HG03064 (cell line): ENCODE measurements at regions not wholly inside any gene's neighbourhood (a gene's known extent, or its start where the extent isn't known, plus 50 kb on each side); places are given as distances from the start of the nearest gene placed in this dataset.

Source experiments
- ATAC-seq: cut with Tn5 transposase; IDR thresholded peaks from one replicate; pipeline ENCODE4 v1.9.1; 2021; ENCODE audit warnings: low read depth; ENCODE audit not compliant: unreplicated experiment

DNA sequence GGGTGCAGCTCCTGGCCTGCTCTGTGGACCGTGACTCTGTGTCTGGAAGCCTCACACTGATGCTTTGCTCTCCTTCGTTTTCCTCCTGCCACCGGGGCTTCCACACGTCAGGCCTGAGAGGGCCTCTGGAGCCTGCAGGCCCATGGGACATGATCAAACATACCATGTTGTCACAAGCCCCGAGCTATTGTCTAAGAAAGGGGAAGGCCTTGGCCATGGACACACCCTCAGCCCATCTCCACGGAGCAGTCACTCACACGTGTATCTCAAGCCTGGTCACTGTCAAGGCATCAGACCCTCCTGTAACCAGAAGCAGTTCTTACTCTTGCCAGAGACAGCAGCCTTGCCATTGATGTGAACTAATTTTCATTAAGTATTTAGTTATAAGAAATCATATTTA, 814.1 kb upstream of the SALL3 start:
- no peak for ATAC-seq

DNA sequence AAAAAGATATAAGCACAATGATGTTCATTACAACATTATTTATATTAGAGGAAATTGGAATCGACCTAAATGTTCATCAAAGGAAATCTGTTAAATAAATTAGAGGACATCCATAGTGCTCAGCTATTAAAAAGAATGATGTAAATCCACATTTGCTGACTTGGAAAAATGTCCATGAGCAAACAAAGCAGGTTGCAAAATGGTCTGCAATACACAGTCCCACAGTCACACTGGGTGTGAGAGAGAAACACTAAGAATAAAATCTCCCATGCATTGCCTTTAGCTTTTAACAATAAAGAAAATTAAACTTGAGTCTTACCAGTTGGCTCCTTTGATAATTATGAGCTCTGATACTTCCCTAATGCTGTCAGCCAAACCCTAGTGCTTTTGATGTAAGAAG, 811.1 kb upstream of the SALL3 start:
- no peak for ATAC-seq

DNA sequence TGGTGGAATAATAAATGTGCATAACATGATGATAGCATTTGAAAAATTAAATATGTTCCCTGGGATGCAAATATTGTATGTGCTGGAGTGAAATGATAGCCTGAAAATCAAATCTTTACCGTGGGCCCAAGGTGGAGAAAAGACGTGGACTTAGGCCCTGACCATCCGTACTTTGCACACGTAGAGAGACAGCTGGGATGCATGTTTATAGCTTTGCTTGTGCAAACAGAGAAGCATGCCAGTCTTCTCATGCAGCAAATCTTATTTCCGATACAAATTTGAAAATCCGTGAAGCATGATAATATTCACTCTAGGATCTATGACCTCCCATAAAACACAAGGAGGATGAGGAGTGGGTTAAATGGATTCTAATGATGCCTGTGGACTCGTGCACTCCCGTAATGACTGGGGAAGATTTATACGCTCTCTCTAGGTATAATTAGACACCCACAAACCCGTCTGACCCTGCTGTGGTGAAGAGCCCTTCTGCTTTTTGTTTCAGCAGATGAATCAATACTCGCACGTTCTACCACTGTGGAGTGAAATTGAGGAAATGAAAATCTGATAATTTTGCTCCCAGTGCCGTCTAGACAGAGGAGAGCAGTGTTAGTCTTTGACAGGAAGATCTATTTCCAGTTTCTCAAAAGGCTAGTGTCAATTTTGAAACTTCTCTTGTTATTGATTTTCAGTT, 810.3 kb upstream of the SALL3 start:
- no peak for ATAC-seq

DNA sequence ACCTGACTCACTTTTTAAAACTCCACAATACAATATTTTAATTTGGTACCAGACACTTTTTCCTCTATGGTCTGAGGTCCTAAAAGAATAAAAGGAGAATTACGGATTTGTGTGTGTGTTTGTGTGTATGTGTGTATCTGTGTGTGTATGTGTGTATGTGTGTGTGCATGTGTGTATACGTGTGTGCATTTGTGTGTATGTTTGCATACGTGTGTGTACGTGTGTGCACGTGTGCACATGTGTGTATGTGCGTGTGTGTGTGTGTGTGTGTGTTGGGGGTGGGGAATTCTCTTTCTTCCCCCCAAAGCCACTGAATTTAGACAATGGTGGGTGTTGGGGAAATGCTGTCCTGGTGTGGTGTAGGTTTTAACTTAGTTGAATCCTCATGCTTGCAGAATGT, 807.7 kb upstream of the SALL3 start:
- no peak for ATAC-seq

DNA sequence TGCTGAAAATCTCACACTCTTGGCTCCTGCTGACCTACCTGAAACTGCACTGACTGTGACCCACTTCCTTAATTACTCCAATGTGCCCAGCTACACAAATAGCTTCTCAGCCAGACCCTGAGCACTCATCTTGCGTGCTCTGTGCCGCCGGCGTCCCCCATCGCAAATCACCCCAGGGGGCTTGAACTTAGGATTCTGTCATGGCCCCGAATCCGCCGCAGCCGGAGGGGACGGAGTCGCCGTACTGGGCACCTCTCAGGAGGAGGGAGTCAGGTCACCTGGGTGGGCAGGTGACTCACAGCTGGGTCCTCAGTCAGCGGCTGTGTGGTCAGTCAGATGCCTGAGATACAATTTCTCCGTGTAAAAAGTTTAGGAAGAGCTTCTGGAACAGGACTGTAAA, 804.9 kb upstream of the SALL3 start:
- no peak for ATAC-seq

DNA sequence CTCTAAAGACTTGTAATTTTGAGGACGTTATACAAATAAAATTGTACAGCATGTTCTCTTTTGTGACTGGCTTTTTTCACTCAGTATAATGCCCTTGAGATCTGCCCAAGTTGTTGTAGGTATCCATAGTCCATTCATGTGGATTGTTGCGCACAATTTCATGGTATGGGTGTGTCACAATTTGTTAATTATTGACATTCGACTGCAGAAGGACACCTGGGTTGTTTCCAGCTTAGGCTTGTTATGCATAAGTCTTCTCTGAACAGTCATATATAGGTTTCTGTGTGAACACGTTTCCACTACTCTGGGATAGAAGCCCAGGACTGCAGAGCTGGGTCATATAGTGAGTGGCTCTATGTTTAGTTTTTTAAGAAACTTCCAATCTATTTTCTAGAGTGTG, 800.8 kb upstream of the SALL3 start:
- ATAC-seq = no peak

DNA sequence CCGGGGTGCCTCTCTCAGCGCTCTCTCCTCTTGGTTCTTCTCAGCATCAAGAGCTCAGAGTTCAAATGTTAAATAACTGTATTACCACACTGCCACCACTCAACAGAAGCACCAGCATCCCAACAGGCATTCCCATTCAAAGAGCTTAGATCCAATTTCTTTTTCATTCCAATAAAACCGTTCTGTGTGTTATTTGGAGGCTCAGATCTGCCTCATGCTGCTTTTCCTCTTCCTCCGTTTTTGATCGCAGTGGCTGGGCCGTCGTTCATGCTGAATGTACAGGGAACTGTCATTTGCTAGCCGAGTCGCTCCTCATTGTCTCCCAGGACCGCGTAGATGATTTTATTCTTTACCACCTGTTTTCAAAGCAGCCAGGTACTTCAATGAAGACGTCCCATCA, 798.9 kb upstream of the SALL3 start:
- ATAC-seq = no peak

DNA sequence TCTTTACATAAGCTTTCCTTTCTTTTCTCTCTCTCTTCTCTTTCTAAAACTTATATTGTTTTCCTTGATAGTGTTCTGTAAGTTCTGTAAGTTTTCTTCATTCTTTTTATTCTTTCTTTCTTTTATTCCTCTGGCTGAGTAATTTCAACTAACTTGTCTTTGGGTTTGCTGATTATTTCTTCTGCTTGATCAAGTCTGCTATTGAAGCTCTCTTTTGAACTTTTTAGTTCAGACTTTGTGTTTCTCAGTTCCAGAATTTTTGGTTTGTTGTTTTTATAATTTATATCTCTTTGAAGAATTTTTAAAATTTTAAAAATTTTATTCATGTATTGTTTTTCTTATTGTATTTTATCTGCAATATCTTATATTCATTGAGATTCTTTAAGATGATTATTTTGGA, 795.8 kb upstream of the SALL3 start:
- ATAC-seq = no peak

DNA sequence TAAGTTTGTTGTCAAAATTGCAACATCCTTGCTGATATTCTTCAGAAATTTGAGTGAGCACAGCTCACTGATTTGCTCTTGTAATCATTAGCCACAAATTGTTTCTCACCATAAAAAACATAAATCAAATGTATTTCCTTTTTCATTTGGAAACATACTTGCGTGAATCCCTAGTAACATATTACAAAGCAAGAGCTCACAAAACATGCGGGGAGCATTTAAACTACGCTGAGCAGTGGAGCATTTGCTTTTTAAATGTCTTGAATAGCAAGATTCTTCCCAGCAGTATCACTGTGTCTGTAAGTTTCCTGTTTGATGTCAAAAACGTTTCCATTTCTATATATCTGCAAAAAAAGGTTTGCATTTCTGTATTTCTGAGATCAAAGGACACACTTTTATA, 788.3 kb upstream of the SALL3 start:
- no peak for ATAC-seq

DNA sequence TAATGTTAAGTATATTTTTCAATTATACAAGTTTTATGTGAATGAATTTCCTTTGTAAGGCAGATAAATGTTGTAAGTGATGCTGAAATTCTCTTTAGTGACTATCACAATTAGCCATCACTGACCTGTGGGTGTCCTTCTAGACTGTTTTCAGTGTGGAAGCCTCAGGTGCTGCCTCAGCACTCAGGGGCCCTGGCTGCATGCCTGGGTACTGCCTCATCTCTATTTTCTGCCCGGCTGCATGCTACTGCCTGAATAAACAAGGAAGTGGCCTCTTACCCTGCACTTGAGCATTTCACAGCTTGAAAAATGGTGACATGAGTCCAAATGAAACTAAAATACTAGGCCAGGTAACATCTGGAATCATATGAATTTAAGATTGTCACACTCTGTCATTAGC, 787.6 kb upstream of the SALL3 start:
- no peak for ATAC-seq

DNA sequence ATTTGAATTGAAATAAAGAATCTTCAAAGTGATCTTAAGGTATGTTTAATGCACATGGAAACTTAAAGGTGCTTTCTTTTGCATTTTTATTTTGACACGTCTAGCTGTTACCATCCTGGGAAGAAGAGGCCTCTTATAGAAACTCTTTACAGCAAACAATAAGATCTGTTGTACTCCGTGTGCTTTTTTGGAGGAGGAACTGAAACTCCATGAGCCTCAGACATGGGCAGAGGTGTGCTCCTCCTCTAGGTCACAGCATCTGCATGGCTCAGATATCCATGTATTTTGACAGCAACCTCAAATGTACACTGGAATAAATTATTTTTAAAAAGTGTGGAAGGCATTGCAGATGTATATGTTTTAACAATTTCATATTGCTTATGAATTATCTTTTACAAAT, 783.3 kb upstream of the SALL3 start:
- no peak for ATAC-seq

DNA sequence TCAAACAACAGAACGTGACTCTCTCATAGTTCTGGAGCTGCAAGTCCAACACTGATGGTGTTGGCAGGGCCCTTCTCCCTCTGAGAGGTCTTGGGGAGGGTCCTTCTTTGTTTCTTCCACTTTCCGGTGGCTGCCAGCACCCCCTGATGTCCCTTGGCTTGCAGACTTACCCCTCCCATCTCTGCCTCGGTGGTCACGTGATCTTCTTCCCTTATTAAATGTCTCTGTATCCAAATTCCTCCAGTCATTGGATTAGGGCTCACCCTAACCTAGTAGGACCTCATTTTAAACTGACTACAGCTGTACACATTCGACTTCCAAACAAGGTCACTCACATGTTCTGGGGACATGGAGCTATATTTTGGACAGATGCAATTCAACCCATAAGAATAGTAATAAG, 780.6 kb upstream of the SALL3 start:
- no peak for ATAC-seq

DNA sequence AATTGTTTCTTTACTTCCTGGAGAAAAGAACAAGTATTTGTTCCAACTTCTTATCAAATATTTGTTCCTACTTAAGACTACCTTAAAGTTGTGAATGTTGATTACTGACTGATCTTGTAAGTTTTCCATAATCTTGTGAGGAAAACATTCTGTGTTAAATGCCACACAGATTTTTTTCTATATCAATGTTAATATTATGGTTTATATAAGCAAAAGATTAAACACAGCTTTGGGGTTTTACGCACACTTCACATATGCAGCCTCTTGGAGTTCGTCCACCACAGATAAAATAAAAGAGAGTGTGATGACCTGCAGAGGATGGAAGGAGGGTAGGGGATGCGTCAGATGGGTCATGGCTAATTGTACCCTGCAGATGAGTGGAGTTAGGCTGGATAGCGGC, 780.0 kb upstream of the SALL3 start:
- no peak for ATAC-seq

DNA sequence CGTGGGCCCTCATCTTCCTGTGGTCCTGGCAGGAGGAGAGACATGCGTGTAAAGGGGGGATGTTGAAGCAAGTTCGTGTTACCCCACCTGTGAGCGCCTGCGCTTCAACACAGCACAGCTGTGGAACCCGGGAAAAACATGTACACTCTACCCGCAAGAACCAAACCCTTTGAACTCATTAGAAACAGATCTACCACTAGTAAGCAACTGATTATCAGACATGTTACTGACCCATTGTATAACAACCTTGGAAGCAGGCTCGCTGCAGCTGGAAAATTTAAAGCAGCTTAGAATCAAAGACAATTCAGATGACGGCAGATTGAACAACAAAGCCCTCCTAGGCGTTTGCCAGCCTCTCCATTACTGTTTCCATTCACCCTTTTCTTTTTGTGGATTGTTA, 771.7 kb upstream of the SALL3 start:
- ATAC-seq = no peak

DNA sequence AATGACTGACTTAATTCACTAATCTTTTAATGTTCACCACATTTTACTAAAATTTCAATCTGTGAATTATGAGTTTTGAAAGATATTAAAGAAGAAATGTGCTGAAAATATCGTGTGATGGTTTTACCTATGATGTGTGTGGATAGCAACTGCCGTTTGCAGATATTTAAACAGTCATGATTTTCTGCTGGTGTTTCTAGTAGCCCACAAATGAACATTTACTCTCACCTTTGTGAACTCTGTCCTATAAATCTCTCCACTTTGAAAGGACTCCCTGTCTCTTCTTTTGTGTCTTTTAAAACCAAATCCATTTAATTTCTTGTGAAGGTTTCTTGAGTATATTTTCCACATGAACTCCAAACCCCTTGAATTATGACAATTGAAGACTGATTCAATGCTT, 771.2 kb upstream of the SALL3 start:
- ATAC-seq = no peak

DNA sequence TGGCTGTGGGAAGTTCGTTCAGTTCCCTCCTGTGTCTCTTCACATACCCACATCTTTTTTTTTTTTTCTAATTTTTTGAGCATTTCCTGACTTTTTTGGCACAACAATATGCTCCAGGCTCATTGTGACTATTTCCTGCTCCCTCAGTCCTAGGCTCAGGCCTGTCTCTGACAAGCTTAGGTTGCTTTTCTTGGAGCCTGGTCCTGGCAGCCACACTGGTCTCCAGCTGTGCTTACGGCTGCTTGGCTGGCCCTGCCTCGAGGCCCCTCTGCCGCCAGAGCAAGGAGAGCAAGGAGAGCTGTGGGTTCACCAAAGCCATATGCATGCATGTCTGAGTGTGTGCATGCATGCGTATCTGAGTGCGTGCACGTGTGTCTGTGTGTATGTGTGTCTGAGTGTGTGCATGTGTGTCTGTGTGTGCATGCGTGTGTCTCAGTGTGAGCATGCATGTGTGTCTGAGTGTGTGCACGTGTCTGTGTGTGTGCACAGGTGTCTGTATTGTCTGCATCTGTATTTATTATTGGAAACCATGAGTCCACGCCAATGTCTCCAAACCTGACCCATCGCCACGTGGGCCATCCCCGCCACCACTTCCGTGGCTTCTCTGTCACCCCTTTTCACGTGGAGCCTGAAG, 766.1 kb upstream of the SALL3 start:
- no peak for ATAC-seq

DNA sequence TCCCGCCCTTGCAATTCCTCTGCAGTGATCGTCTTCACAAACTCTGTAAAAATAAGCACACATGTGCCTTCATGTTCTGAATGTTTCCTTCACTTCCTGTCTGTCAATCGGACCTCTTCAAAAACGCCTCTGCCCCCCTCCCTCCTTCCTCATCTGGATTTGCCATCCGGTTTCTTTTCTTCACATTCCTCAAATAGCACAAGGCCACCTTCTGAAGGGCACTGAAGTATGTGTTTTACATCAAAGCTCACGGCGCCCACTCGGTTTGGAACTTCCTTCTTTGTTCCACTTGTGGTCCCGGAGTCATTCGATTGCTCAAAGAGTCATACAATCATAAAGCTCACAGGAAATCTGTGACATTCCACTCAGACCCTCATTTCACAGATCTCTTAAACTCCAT, 758.1 kb upstream of the SALL3 start:
- no peak for ATAC-seq

DNA sequence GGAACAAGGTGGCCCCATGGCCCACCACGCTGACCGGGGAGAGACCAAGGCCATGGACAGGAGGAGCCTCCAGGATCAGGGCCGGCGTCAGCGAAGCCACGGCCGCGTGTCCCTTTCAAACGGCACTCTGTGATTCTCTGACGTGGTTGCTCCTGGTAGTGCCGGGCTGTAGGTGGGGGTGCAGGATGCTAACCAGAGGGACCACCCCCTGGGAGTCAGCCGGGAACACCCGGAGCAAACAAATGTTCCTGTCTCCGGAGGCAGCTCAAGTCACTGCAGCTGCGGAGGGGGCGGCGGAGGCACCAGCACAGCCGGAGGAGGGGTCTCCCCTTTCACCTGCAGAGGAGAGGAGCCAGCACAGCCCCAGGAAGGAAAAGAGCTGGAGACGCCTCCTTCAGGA, 750.6 kb upstream of the SALL3 start:
- ATAC-seq = no peak

DNA sequence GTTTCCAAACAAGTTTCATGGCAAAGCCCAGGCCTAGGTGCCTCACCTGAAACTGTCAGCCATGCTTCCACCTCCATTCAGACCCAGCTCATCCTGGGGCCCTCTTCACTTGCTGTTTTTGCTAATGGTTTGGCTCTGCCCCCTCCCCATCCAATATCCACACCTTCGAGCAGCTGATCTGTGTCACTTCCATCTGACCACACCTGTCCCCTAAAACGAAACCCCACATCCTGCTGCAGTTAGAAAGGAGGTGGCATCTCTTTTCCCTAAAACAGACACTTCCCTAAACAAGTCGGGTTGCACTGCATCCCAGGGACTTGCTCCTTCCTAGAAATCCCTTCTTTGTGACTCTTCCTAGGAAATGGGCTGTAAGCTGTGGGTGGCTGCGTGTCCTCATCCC, 748.7 kb upstream of the SALL3 start:
- ATAC-seq = no peak

DNA sequence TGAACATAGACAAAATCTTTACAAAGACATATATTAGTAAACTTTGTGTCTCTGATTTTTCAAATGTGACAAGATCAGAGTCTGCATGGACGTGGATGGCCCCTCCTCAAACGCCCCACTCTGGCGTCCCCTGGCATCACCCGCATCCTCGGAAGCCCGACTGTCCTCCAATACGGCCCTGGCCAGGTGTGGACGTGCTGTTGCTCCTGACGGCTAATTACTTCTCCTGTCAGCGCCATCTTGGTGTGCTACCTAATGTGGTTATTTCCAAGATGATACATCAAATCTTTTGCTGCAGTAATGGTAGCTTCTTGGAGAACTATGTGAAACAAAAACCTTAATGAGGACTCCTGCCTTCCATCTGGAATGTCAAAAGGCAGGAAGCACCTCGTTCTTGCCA, 747.4 kb upstream of the SALL3 start:
- ATAC-seq = no peak

DNA sequence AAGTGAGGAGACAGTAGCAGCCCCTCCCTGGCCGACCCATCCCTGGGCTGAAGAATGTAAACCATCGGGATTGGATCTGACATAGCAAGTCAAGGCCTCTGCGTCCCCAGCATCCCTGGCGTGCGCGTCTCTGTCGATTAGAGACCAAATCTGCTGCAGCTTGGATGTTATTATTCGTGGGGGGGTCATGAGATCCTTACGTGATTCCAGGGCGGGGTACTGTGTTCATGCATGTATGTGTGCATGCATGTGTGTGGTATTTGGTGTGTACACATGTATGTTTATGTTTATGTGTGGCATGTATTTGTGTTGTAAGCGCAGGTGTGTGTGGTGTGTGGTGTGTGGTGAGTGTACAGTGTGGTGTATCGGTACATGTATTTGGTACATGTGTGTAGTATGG, 741.8 kb upstream of the SALL3 start:
- ATAC-seq = no peak

DNA sequence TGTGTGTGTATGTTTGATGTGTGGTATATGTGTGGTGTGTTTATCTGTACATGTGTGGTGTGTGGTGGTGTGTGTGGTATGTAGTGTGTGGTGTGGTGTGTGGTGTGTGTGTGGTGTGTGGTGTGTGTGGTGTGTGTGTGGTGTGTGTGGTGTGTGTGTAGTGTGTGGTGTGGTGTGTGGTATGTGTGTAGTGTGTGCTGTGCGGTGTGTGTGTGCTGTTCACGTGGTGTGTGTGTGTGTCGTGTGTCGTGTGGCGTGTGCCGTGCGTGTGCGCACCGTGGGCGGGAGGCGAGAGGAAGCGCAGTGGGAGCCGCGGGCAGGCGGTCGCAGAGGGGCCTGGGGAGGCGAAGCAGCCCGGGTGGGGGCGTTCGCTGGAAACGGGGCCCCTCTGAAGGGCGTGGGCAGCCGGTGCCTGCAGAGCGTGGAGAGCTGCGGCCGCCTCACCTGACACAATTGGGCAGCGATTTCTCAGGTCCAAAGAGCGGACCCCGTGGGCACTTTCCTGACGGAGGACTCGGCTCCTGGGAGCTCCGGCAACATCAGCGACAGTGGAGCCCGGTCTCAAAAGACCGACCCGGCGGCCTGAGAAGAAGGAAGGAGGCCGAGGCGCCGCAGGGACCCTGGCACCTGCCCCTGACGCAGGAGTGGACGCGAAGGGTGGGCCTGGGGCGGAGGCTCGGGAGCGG, 741.1 kb upstream of the SALL3 start:
- no peak for ATAC-seq
